Uterus (tissue), 2 donors: ENCODE measurements at regions not wholly inside any gene's neighbourhood (a gene's known extent, or its start where the extent isn't known, plus 50 kb on each side); places are given as distances from the start of the nearest gene placed in this dataset.

Experiments used
- CTCF ChIP-seq, 4 experiments: fragments of 200-600 bp in 2 of 4; fragments of 450-650 bp in 2 of 4; sonication (generic) in 2 of 4; IDR thresholded peaks; one replicate each; pipeline ENCODE4 v1.5.1; 2016 to 2019; ENCODE audit warnings: antibody characterized with exemption in 4 of 4, mild to moderate bottlenecking in 2 of 4, moderate library complexity in 1 of 4
- POLR2A ChIP-seq, 2 donors: fragments of 450-650 bp; IDR thresholded peaks; one replicate each; pipeline ENCODE4 v1.6.1; 2016; ENCODE audit warnings: antibody characterized with exemption in 2 of 2, mild to moderate bottlenecking in 1 of 2, moderate library complexity in 1 of 2

GRCh38 chr6:167506443-167507301 lies 181.8 kb downstream of the TTLL2 start:
- TF ChIP-seq CTCF (IDR thresholded peaks at IDR 0.05) (no peak), POLR2A (IDR thresholded peaks at IDR 0.05) (no peak)
